ENCODE measurements at regions not wholly inside any gene's neighbourhood (a gene's known extent, or its start where the extent isn't known, plus 50 kb on each side); places are given as distances from the start of the nearest gene placed in this dataset.
A peak's percentile ranks its signal among the peaks of the same experiment; 100 is the strongest.

DNA sequence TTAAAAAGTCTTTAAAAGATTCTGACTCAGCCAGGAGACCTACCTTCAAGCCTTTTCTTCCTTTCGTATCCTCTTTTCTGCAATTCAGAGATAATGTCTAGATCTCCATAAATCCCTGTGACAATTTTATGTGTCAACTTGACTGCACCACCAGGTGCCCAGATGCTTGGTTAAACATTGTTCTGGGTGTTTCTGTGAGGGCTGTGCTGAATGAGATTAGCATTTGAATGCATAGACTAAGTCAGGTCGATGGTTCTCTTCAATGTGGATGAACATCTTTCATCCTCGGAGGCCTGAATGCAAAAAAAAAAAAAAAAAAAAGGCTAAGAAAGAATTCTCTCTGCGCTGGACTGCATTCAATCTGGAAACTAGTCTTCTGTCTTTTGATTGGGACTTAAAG is 1082.7 kb downstream of the NLGN4X start:
- H3K27ac Mint-ChIP-seq (ENCODE audit: unreplicated experiment) = no peak overlapping the region

DNA sequence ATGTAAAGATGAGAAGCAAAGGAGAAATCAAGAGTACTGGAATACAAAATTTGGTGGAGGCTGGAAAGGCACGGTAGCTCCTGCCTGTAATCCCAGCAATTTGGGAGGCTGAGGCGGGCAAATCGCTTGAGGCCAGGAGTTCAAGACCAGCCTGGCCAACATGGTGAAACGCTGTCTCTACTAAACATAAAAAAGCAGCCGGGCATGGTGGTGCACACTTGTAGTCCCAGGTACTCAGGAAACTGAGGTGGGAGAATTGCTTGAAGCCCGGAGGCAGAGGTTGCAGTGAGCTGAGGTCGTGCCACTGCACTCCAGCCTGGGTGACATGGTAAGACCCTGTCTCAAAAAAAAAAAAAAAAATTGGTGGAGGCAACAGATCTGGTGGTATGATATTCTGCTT is 1086.0 kb downstream of the NLGN4X start:
- TF ChIP-seq CTCF (conservative IDR thresholded peaks at IDR 0.05) = no peak
- DNase-seq (ENCODE audit: low read depth, low spot score) = no peak
- no peak overlapping the region for H3K4me3 Mint-ChIP-seq
- H3K27ac Mint-ChIP-seq (ENCODE audit: unreplicated experiment) = no peak overlapping the region
- H3K4me1 Mint-ChIP-seq = peaks cover 22% of the 10 kb centered on the region
- peaks cover 2% of the 10 kb centered on the region for H3K9me3 Mint-ChIP-seq
- no peaks in the 10 kb centered on the region for H3K27me3 Mint-ChIP-seq (ENCODE audit: low read depth)
- no peaks in the 10 kb centered on the region for H3K36me3 Mint-ChIP-seq (ENCODE audit: low read depth)

More for the DNA sequence above, 1082.7 kb downstream of the NLGN4X start:
- Mint-ChIP-seq H3K4me3 (no peak overlapping the region), H3K4me1 (peaks cover 22% of the 10 kb centered on the region), H3K9me3 (peaks cover 13% of the 10 kb centered on the region), H3K36me3 (ENCODE audit: low read depth) (no peaks in the 10 kb centered on the region), H3K27me3 (ENCODE audit: low read depth) (no peaks in the 10 kb centered on the region)
- no peak for TF ChIP-seq CTCF (conservative IDR thresholded peaks at IDR 0.05)
- DNase-seq (ENCODE audit: low read depth, low spot score) = no peak

- Mint-ChIP-seq H3K27me3 (ENCODE audit: low read depth) (no peaks in the 10 kb centered on the region), H3K36me3 (ENCODE audit: low read depth) (no peaks in the 10 kb centered on the region), H3K27ac (ENCODE audit: unreplicated experiment) (no peak overlapping the region), H3K9me3 (peaks cover 4% of the 10 kb centered on the region), H3K4me3 (no peak overlapping the region), H3K4me1 (no peaks in the 10 kb centered on the region)
- TF ChIP-seq CTCF (conservative IDR thresholded peaks at IDR 0.05) = no peak
- DNase-seq (ENCODE audit: low read depth, low spot score) = no peak
Observed at GRCh38 chrX:5122181-5122678, 1106.4 kb downstream of the NLGN4X start.

GRCh38 chrX:5117816-5118215 is 1110.9 kb downstream of the NLGN4X start:
- H3K4me1 Mint-ChIP-seq = no peaks in the 10 kb centered on the region
- DNase-seq (ENCODE audit: low read depth, low spot score) = no peak
- no peaks in the 10 kb centered on the region for H3K36me3 Mint-ChIP-seq (ENCODE audit: low read depth)
- H3K27ac Mint-ChIP-seq (ENCODE audit: unreplicated experiment) = no peak overlapping the region
- TF ChIP-seq CTCF (conservative IDR thresholded peaks at IDR 0.05) = no peak
- H3K27me3 Mint-ChIP-seq (ENCODE audit: low read depth) = no peaks in the 10 kb centered on the region
- H3K9me3 Mint-ChIP-seq = no peaks in the 10 kb centered on the region
- no peak overlapping the region for H3K4me3 Mint-ChIP-seq

GRCh38 chrX:5113128-5113527 is 1115.5 kb downstream of the NLGN4X start:
- Mint-ChIP-seq H3K9me3 (no peaks in the 10 kb centered on the region), H3K4me3 (no peak overlapping the region), H3K36me3 (ENCODE audit: low read depth) (no peaks in the 10 kb centered on the region), H3K27ac (ENCODE audit: unreplicated experiment) (no peak overlapping the region), H3K27me3 (ENCODE audit: low read depth) (no peaks in the 10 kb centered on the region), H3K4me1 (no peaks in the 10 kb centered on the region)
- TF ChIP-seq CTCF (conservative IDR thresholded peaks at IDR 0.05) = peak; percentile 74
- no peak for DNase-seq (ENCODE audit: low read depth, low spot score)

DNA sequence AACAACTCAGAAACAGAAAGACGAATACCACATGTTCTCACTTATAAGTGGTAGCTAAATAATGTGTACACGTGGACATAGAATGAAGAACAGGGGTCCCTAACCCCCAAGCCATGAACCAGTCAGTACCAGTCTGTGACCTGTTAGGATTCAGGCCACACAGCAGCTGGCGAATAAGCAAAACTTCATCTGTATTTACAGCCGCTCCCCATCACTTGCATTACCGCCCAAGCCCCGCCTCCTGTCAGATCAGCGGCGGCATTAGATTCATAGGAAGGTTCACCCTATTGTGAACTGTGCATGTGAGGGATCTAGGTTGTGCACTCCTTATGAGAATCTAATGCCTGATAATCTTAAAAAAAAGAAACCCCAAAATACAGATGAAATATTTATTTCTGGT is 1128.7 kb downstream of the NLGN4X start:
- no peaks in the 10 kb centered on the region for H3K4me1 Mint-ChIP-seq
- no peak overlapping the region for H3K4me3 Mint-ChIP-seq
- H3K9me3 Mint-ChIP-seq = peaks cover 8% of the 10 kb centered on the region
- H3K27me3 Mint-ChIP-seq (ENCODE audit: low read depth) = no peaks in the 10 kb centered on the region
- H3K27ac Mint-ChIP-seq (ENCODE audit: unreplicated experiment) = no peak overlapping the region
- no peaks in the 10 kb centered on the region for H3K36me3 Mint-ChIP-seq (ENCODE audit: low read depth)
- no peak for TF ChIP-seq CTCF (conservative IDR thresholded peaks at IDR 0.05)
- DNase-seq (ENCODE audit: low read depth, low spot score) = no peak

Data from neural crest cell (in vitro differentiated cells).